GM12891 (cell line): ENCODE measurements at regions not wholly inside any gene's neighbourhood (a gene's known extent, or its start where the extent isn't known, plus 50 kb on each side); places are given as distances from the start of the nearest gene placed in this dataset.

Experiments used
- DNase-seq: peaks from one replicate; pipeline ENCODE4 v3.0.0; 2011; ENCODE audit warnings: low spot score; ENCODE audit not compliant: insufficient read length
- FAIRE-seq: peaks from 2 replicates; lab custom pipeline; 2011; peaks lifted over from hg19 to GRCh38; lab: Jason Lieb, UNC
- PAX5 ChIP-seq: IDR thresholded peaks from 2 replicates; pipeline ENCODE4 v1.6.1; 2011; ENCODE audit warnings: low read length, moderate library complexity, mild to moderate bottlenecking; ENCODE audit not compliant: insufficient read depth, severe bottlenecking
- POLR2A ChIP-seq: IDR thresholded peaks from 2 replicates; pipeline ENCODE4 v1.6.1; 2011; ENCODE audit warnings: low read depth, low read length, control low read depth
- POLR2AphosphoS5 ChIP-seq: IDR thresholded peaks from 2 replicates; pipeline ENCODE4 v1.6.1; 2011; ENCODE audit warnings: low read depth, low read length, control low read depth
- POU2F2 ChIP-seq: IDR thresholded peaks from 2 replicates; pipeline ENCODE4 v1.6.1; 2011; ENCODE audit warnings: low read depth, mild to moderate bottlenecking, control low read depth, low read length, moderate library complexity
- SPI1 ChIP-seq: IDR thresholded peaks from 2 replicates; pipeline ENCODE4 v1.6.1; 2011; ENCODE audit warnings: low read depth, low read length, control low read depth
- TAF1 ChIP-seq: IDR thresholded peaks from 2 replicates; pipeline ENCODE4 v1.6.1; 2011; ENCODE audit warnings: low read depth, low read length, control low read depth

- DNase-seq: no peak
- no peak for FAIRE-seq
- TF ChIP-seq TAF1 (no peak), POU2F2 (no peak), PAX5 (no peak), SPI1 (no peak), POLR2A (no peak), POLR2AphosphoS5 (no peak)
These were observed 340.7 kb downstream of the GALC start for GRCh38 chr14:87652278-87652677.

GRCh38 chr14:87644689-87645088, 348.3 kb downstream of the GALC start:
- no peak for FAIRE-seq
- no peak for TF ChIP-seq POU2F2
- TF ChIP-seq POLR2A: no peak
- no peak for TF ChIP-seq SPI1
- no peak for TF ChIP-seq TAF1
- no peak for TF ChIP-seq POLR2AphosphoS5
- TF ChIP-seq PAX5: no peak
- DNase-seq: no peak

GRCh38 chr14:87643005-87643404, 350.0 kb downstream of the GALC start:
- no peak for TF ChIP-seq TAF1
- TF ChIP-seq SPI1: no peak
- no peak for TF ChIP-seq POLR2A
- no peak for TF ChIP-seq POLR2AphosphoS5
- no peak for TF ChIP-seq POU2F2
- no peak for TF ChIP-seq PAX5
- no peak for DNase-seq
- no peak for FAIRE-seq

DNA sequence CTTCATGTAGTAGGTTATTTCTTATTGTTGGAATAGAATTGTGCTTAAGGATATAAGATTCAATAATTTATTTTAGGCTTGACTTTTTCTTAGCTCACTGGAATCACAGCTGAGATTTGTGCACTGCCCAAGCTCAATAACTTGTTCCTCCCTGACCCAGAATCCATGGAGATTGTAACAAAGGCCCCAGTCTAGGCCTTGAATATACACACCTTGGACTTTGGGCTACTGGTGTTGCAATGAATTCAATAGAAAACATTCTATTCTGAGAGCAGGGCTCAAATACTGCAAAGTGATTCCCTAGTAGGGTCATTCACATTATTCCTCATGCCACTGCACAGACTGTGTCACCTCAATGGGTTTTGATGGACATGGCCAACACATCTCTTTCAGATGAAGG, 352.4 kb downstream of the GALC start:
- FAIRE-seq (no peak), DNase-seq (no peak)
- no peak for TF ChIP-seq TAF1

GRCh38 chr14:87638196-87638595, 354.8 kb downstream of the GALC start:
- no peak for TF ChIP-seq POLR2A
- TF ChIP-seq TAF1: no peak
- no peak for TF ChIP-seq POU2F2
- no peak for TF ChIP-seq POLR2AphosphoS5
- no peak for TF ChIP-seq SPI1
- TF ChIP-seq PAX5: no peak
- FAIRE-seq: no peak
- DNase-seq: no peak

GRCh38 chr14:87635442-87635841, 357.5 kb downstream of the GALC start:
- FAIRE-seq (no peak), DNase-seq (no peak)
- TF ChIP-seq TAF1 (no peak), POU2F2 (no peak), POLR2A (no peak), POLR2AphosphoS5 (no peak), SPI1 (no peak), PAX5 (no peak)

- DNase-seq (no peak), FAIRE-seq (no peak)
- TF ChIP-seq POLR2A (no peak), TAF1 (no peak), SPI1 (no peak)
These were observed 360.2 kb downstream of the GALC start for GRCh38 chr14:87632796-87633195.

GRCh38 chr14:87630846-87631245, 362.1 kb downstream of the GALC start:
- DNase-seq: no peak
- no peak for FAIRE-seq
- no peak for TF ChIP-seq POLR2A
- no peak for TF ChIP-seq SPI1
- no peak for TF ChIP-seq PAX5
- TF ChIP-seq POU2F2: no peak
- no peak for TF ChIP-seq POLR2AphosphoS5
- TF ChIP-seq TAF1: no peak

- DNase-seq (no peak), FAIRE-seq (no peak)
- TF ChIP-seq SPI1 (no peak), POLR2AphosphoS5 (no peak), POLR2A (no peak), PAX5 (no peak), POU2F2 (no peak), TAF1 (no peak)
These were observed 363.2 kb downstream of the GALC start for GRCh38 chr14:87629788-87630187.

DNA sequence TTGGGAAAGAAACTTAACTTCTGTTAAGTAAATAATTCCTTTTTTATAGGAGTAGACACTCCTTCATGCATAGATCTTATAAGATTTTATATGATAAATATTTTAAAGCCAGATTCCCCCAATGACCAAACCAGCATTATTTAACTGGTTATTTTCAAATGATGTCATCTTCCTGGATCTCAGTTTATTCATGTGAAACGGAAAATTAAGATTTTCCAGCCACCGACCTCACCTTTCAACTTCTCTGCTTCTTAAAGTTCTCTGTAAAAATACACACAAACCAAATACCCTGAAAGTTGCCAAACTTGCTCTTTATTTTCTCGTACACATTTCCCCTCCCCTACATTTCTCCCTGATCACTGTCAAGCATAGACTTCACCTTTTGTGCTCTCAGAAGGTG, 364.2 kb downstream of the GALC start:
- no peak for DNase-seq
- no peak for FAIRE-seq
- TF ChIP-seq POLR2AphosphoS5 (no peak), POLR2A (no peak), PAX5 (no peak), TAF1 (no peak)

GRCh38 chr14:87628129-87628528, 364.9 kb downstream of the GALC start:
- FAIRE-seq (no peak), DNase-seq (no peak)
- TF ChIP-seq PAX5: no peak
- no peak for TF ChIP-seq POLR2A
- no peak for TF ChIP-seq SPI1
- no peak for TF ChIP-seq POLR2AphosphoS5
- no peak for TF ChIP-seq TAF1
- no peak for TF ChIP-seq POU2F2

DNA sequence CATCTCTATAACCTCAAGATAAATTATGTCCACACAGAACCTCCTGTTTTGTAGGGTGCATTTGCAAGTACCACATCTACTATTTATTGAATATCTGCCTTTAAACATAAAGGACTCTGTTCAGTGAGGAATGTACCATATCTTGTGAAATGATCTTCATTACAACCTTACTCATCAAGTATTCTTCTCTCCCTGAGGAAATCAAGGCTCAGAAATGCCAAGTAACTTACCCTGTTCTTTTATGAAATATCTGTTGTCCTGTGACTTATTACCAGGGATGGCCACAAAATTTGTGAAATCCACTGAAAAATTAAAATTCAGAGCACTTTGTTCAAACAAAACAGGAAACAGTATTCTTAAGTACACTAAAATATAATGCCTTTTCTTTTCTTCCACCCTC, 366.7 kb downstream of the GALC start:
- TF ChIP-seq POLR2AphosphoS5: no peak
- no peak for TF ChIP-seq SPI1
- no peak for TF ChIP-seq PAX5
- no peak for TF ChIP-seq TAF1
- DNase-seq (no peak), FAIRE-seq (no peak)
